SJCRH30 (cell line): ENCODE measurements at regions not wholly inside any gene's neighbourhood (a gene's known extent, or its start where the extent isn't known, plus 50 kb on each side); places are given as distances from the start of the nearest gene placed in this dataset.

Experiments used
- DNase-seq, 2 experiments: peaks; one replicate each; pipeline ENCODE4 v3.0.0-alpha.2; 2015 to 2020
- H3K27ac ChIP-seq: fragments of 250-450 bp; sonication (Bioruptor Pico); 2 replicates; pipeline ENCODE4 v1.5.1; 2020; ENCODE audit warnings: mild to moderate bottlenecking, moderate library complexity
- H3K27me3 ChIP-seq: fragments of 250-450 bp; sonication (Bioruptor Pico); 2 replicates; pipeline ENCODE4 v1.5.1; 2020; ENCODE audit warnings: mild to moderate bottlenecking, moderate library complexity
- H3K36me3 ChIP-seq: fragments of 250-450 bp; sonication (Bioruptor Pico); 2 replicates; pipeline ENCODE4 v1.5.1; 2020; ENCODE audit warnings: mild to moderate bottlenecking, moderate library complexity
- H3K4me1 ChIP-seq: fragments of 250-450 bp; sonication (Bioruptor Pico); 2 replicates; pipeline ENCODE4 v1.5.1; 2020; ENCODE audit warnings: mild to moderate bottlenecking, moderate library complexity
- H3K4me3 ChIP-seq: fragments of 250-450 bp; sonication (Bioruptor Pico); 2 replicates; pipeline ENCODE4 v1.5.1; 2020; ENCODE audit warnings: mild to moderate bottlenecking, moderate library complexity
- H3K9me3 ChIP-seq: fragments of 250-450 bp; sonication (Bioruptor Pico); replicated peaks from 2 replicates; pipeline ENCODE4 v1.5.1; 2020; ENCODE audit warnings: mild to moderate bottlenecking, moderate library complexity

GRCh38 chr1:163406772-163407171 lies 85.0 kb downstream of the NUF2 start:
- Histone ChIP-seq H3K4me3 (no peak overlapping the region), H3K4me1 (peaks cover 2% of the 10 kb centered on the region; the same call in 1 of the 2 replicates), H3K9me3 (no peaks in the 10 kb centered on the region), H3K27me3 (no peaks in the 10 kb centered on the region), H3K27ac (no peak overlapping the region), H3K36me3 (no peaks in the 10 kb centered on the region)
- DNase-seq = no peak

DNA sequence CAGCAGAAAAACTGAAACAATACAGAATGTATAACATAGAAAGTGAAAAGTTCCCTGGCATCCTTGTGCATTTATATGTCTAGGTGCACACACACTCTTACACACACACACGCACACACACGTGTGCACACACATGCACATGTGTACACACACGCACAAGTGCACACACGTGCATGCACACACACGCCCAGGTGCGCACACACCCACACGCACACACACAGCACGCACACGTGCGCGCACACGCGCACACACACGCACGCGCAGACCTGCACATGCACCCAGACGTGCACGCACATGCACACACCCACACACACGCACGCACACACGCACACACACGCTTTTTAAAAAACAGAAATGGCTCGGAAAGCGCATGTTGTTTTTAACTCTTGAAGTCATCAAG lies 86.5 kb downstream of the NUF2 start:
- DNase-seq = no peak
- Histone ChIP-seq H3K4me1 (peaks cover 2% of the 10 kb centered on the region; the same call in 1 of the 2 replicates), H3K36me3 (no peaks in the 10 kb centered on the region), H3K4me3 (no peak overlapping the region), H3K9me3 (no peaks in the 10 kb centered on the region), H3K27ac (no peak overlapping the region), H3K27me3 (no peaks in the 10 kb centered on the region)

DNA sequence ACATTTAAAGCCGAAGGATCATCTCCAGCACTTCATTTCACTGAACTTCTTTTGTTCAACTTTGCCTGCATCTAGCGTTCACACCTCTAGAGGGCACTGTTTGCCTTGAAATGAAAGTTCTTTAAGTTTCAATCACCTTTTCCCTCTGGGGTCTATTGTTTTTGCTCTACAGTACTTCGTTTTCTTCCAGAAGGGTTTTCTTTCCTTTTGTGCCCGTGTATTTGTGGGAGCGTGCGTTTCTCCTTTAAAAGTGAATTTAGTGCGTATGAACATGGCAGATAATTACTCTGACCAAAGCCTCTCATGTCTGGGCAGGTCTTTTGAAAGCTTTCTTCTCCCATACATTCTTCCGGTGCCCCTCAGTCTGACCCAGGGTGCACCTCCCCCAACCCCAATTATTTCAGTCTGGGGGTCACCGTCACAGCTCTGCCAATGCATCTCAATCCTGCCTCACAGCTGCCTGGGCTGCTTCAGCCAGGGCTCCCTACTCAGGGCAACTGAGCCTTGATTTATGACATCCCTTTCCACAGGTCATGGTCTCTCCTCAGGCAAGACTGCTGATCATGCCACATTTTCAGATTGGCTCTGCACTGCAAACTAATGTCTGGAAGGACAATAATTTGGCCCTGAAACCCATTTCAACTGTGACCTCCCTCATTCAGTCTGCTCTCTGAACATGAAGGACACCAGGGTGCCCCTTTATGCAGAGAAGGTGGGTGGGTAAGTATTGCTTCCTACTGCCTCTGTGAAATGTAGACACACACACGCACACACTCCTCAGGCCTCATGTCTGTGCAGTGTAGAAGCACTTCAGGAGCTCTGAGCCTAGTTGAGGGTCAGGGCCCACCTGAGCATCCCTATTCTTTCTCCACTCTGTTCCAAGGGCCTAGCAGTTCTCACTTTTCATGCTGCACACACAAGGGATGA lies 88.6 kb downstream of the NUF2 start:
- no peak overlapping the region for H3K27ac ChIP-seq
- no peak overlapping the region for H3K4me3 ChIP-seq
- DNase-seq = peak; percentile 38 to 79

DNA sequence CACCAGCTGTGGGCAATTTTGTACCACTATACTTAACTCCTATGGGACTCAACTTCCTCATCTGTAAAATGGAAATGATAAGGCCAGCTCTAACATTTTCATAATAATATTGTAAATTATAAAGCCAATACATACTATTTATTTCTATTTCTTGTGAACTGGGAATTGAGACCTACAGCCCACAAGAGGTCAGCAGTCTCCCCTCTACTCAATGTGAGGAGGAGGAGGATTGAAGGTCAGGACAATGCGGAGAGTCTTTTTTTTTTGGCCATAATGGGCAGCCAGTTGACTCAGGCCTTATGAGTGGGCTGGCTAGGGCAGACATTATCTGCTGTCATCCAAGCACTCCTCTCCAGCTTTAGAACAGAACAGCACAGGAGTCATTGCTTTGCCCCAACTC lies 90.5 kb downstream of the NUF2 start:
- no peak overlapping the region for H3K4me3 ChIP-seq
- DNase-seq = no peak
- H3K4me1 ChIP-seq = no peaks in the 10 kb centered on the region; the same call in 1 of the 2 replicates
- H3K9me3 ChIP-seq = no peaks in the 10 kb centered on the region
- no peaks in the 10 kb centered on the region for H3K27me3 ChIP-seq
- H3K27ac ChIP-seq = no peak overlapping the region
- no peaks in the 10 kb centered on the region for H3K36me3 ChIP-seq

More for the DNA sequence above, 88.6 kb downstream of the NUF2 start:
- H3K4me1 ChIP-seq = no peaks in the 10 kb centered on the region; the same call in 1 of the 2 replicates
- H3K36me3 ChIP-seq = no peaks in the 10 kb centered on the region
- H3K27me3 ChIP-seq = no peaks in the 10 kb centered on the region
- H3K9me3 ChIP-seq = no peaks in the 10 kb centered on the region

GRCh38 chr1:163414778-163415177 lies 93.0 kb downstream of the NUF2 start:
- no peaks in the 10 kb centered on the region for H3K36me3 ChIP-seq
- H3K27me3 ChIP-seq = no peaks in the 10 kb centered on the region
- H3K4me1 ChIP-seq = no peaks in the 10 kb centered on the region; the same call in 1 of the 2 replicates
- no peak for DNase-seq
- no peaks in the 10 kb centered on the region for H3K9me3 ChIP-seq
- H3K27ac ChIP-seq = no peak overlapping the region
- no peak overlapping the region for H3K4me3 ChIP-seq

- no peaks in the 10 kb centered on the region for H3K36me3 ChIP-seq
- H3K4me1 ChIP-seq = no peaks in the 10 kb centered on the region
These were observed 99.9 kb downstream of the NUF2 start for GRCh38 chr1:163421701-163422100.

GRCh38 chr1:163422738-163423404 lies 101.1 kb downstream of the NUF2 start:
- no peaks in the 10 kb centered on the region for H3K9me3 ChIP-seq
- no peak overlapping the region for H3K27ac ChIP-seq
- DNase-seq = no peak

More at GRCh38 chr1:163421701-163422100, 99.9 kb downstream of the NUF2 start:
- no peak overlapping the region for H3K4me3 ChIP-seq
- H3K27me3 ChIP-seq = no peaks in the 10 kb centered on the region
- no peak for DNase-seq
- no peak overlapping the region for H3K27ac ChIP-seq
- no peaks in the 10 kb centered on the region for H3K9me3 ChIP-seq

DNA sequence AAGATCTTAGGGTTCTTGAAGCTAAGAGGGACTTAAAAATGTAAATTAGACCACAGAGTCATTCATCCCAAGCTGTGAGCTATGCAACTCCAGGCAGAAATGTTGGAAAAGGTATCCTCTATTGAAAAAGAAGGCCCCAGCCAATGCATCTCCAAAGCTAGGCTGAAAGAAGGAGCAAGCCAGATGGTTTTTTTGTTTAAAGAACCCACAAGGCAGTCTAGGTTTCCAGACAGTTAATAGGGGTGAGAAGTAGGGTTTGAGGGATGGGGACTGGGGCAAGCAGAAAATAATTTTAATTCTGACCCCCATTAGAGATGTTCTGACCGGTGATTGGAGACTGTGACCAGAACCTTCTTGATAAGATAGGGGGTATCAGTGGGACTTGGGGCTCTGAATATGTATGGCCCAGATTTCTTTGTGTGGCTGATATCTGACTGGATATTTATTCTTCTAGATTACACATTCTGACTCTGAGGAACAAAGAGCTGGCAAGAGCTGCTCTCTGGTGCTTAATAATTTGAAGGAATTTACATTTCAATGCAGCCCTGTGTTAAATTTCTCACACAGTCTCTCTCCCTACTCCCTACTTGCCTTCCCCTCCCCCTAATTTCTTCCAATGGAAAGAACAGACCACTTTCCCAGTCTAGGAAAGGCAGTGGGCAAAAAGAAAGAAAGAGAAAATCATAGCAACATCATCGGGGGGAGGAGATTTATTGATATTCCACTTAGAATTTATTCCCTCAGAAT lies 104.9 kb downstream of the NUF2 start:
- Histone ChIP-seq H3K36me3 (no peaks in the 10 kb centered on the region), H3K27ac (no peak overlapping the region), H3K4me1 (no peaks in the 10 kb centered on the region), H3K4me3 (no peak overlapping the region), H3K9me3 (no peaks in the 10 kb centered on the region), H3K27me3 (no peaks in the 10 kb centered on the region)
- DNase-seq = no peak

More at GRCh38 chr1:163422738-163423404, 101.1 kb downstream of the NUF2 start:
- Histone ChIP-seq H3K4me1 (no peaks in the 10 kb centered on the region), H3K4me3 (no peak overlapping the region), H3K36me3 (no peaks in the 10 kb centered on the region), H3K27me3 (no peaks in the 10 kb centered on the region)

GRCh38 chr1:163427279-163427678 lies 105.5 kb downstream of the NUF2 start:
- Histone ChIP-seq H3K4me1 (no peaks in the 10 kb centered on the region), H3K9me3 (no peaks in the 10 kb centered on the region), H3K27ac (no peak overlapping the region), H3K36me3 (no peaks in the 10 kb centered on the region), H3K27me3 (no peaks in the 10 kb centered on the region), H3K4me3 (no peak overlapping the region)
- DNase-seq = no peak

- no peaks in the 10 kb centered on the region for H3K36me3 ChIP-seq
- DNase-seq = no peak
- no peaks in the 10 kb centered on the region for H3K4me1 ChIP-seq
These were observed 114.5 kb downstream of the NUF2 start for GRCh38 chr1:163436140-163436812.

GRCh38 chr1:163439471-163439870 lies 117.7 kb downstream of the NUF2 start:
- Histone ChIP-seq H3K36me3 (no peaks in the 10 kb centered on the region), H3K4me3 (no peak overlapping the region), H3K9me3 (no peaks in the 10 kb centered on the region), H3K4me1 (peaks cover under 1% of the 10 kb centered on the region; the same call in 1 of the 2 replicates), H3K27ac (no peak overlapping the region), H3K27me3 (no peaks in the 10 kb centered on the region)
- DNase-seq = no peak

More at GRCh38 chr1:163436140-163436812, 114.5 kb downstream of the NUF2 start:
- Histone ChIP-seq H3K27ac (no peak overlapping the region), H3K27me3 (no peaks in the 10 kb centered on the region), H3K9me3 (no peaks in the 10 kb centered on the region), H3K4me3 (no peak overlapping the region)

- Histone ChIP-seq H3K27me3 (no peaks in the 10 kb centered on the region), H3K27ac (no peak overlapping the region)
These were observed 118.3 kb downstream of the NUF2 start for GRCh38 chr1:163440090-163440489.

DNA sequence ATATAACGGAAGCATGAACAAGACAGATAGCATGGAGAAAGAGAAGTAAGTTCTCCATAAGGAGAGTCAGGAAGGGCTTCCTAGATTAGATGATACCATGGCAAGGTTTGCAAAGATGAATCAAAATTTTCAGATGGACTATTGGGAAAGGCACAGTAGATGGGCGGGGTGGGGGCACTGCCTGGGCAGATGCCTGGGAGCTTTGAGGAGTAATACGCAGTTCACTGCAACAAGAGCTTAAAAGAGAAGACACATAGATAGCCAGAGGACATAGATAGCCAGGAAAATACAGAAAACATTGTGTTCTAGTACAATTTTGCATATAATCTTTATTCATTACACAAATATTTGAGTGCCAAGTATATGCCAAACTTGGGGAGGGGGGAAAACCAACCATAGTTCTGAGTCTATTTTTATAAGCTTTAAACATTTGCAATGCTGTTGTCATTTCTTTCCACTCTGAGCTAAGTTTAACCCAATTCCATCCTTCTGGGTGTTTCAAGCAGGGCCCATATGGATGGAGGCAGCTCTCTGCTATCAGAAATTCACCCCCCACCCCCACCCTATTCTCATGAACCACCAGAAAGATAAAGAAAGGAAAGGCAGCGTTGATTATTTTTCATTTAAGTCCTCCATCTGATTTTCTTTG lies 120.6 kb downstream of the NUF2 start:
- no peaks in the 10 kb centered on the region for H3K9me3 ChIP-seq
- no peak overlapping the region for H3K27ac ChIP-seq
- H3K4me1 ChIP-seq = peaks cover 8% of the 10 kb centered on the region
- no peak for DNase-seq
- no peaks in the 10 kb centered on the region for H3K27me3 ChIP-seq
- no peaks in the 10 kb centered on the region for H3K36me3 ChIP-seq
- H3K4me3 ChIP-seq = no peak overlapping the region

More at GRCh38 chr1:163440090-163440489, 118.3 kb downstream of the NUF2 start:
- Histone ChIP-seq H3K4me1 (peaks cover 6% of the 10 kb centered on the region), H3K4me3 (no peak overlapping the region), H3K36me3 (no peaks in the 10 kb centered on the region), H3K9me3 (no peaks in the 10 kb centered on the region)
- DNase-seq = no peak

GRCh38 chr1:163442895-163443294 lies 121.1 kb downstream of the NUF2 start:
- H3K27me3 ChIP-seq = no peaks in the 10 kb centered on the region

More at GRCh38 chr1:163442895-163443294, 121.1 kb downstream of the NUF2 start:
- H3K4me3 ChIP-seq = no peak overlapping the region
- H3K9me3 ChIP-seq = no peaks in the 10 kb centered on the region
- DNase-seq = no peak
- peaks cover 8% of the 10 kb centered on the region for H3K4me1 ChIP-seq
- no peaks in the 10 kb centered on the region for H3K36me3 ChIP-seq
- no peak overlapping the region for H3K27ac ChIP-seq
